BJ (cell line): ENCODE measurements at regions not wholly inside any gene's neighbourhood (a gene's known extent, or its start where the extent isn't known, plus 50 kb on each side); places are given as distances from the start of the nearest gene placed in this dataset.

Source experiments
- CTCF ChIA-PET: fragments of 350-600 bp; formaldehyde crosslinking; extraction: SDS; loops from one replicate; lab custom pipeline; 2021; ENCODE audit warnings: antibody characterized with exemption, inconsistent platforms; lab: Yijun Ruan, JAX
- POLR2A ChIA-PET: fragments of 300-600 bp; sonication (Branson Sonifier 250); formaldehyde crosslinking; extraction: SDS; loops from one replicate; lab custom pipeline; 2021; ENCODE audit warnings: antibody characterized with exemption; lab: Charles Lee
- DNase-seq: peaks from one replicate; pipeline ENCODE4 v3.0.0-alpha.2; 2011; ENCODE audit warnings: low read depth
- H3K27me3 ChIP-seq: 2 replicates; pipeline ENCODE4 v1.6.0; 2011; ENCODE audit warnings: low read length; ENCODE audit not compliant: control insufficient read depth, insufficient read depth
- H3K36me3 ChIP-seq: 2 replicates; pipeline ENCODE4 v1.5.1; 2011; ENCODE audit warnings: low read length; ENCODE audit not compliant: control insufficient read depth, insufficient read depth
- H3K4me3 ChIP-seq: 2 replicates; pipeline ENCODE4 v1.5.1; 2011; ENCODE audit warnings: low read depth, mild to moderate bottlenecking, control low read depth, low read length
- TF ChIP-seq, protein P1 (sequence below): IDR thresholded peaks from 2 replicates; pipeline ENCODE4 v1.5.1; 2011; ENCODE audit warnings: low read depth, mild to moderate bottlenecking, control low read depth, inconsistent platforms, low read length, moderate library complexity; ENCODE audit not compliant: insufficient read depth

DNA sequence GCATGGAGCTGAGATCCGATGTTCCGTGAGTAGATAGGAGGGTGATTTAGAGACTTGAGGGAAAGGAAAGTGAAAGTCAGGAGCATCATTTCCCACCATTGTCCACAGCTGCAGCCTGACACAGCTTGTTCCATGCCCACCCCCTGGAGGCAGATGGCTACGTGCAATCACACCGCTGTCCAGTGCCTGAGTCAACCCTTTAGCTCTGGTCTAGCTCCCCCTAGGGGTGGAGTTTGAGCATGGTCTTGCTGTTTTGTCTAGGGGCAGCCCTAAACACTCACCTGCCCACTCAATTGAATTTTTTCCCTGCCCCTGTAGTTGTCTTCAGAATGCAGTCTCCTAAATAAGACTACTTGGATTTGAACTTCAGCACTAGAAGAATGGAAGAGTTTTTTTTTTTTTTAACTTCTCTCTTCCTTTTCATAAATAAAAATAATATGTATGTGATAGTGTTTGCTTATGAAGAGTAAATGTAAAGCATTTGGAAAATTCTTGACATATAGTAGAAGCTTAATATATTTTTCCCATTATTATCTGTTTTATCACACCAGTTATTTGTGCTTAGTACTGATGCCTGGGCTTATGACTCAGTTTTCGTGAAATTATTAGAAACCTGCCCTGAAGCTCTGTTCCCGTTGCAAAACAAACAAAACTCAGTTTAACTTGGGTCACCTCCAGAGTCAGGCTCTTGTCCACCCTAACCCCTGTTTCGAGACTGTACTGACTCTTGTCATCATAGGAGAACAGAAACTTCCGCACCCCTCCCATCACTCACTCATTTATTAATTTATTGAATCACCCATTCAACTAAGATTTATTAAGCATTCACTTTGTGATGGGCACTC, 814.8 kb downstream of the MAFB start:
- TF ChIP-seq, protein P1, sequence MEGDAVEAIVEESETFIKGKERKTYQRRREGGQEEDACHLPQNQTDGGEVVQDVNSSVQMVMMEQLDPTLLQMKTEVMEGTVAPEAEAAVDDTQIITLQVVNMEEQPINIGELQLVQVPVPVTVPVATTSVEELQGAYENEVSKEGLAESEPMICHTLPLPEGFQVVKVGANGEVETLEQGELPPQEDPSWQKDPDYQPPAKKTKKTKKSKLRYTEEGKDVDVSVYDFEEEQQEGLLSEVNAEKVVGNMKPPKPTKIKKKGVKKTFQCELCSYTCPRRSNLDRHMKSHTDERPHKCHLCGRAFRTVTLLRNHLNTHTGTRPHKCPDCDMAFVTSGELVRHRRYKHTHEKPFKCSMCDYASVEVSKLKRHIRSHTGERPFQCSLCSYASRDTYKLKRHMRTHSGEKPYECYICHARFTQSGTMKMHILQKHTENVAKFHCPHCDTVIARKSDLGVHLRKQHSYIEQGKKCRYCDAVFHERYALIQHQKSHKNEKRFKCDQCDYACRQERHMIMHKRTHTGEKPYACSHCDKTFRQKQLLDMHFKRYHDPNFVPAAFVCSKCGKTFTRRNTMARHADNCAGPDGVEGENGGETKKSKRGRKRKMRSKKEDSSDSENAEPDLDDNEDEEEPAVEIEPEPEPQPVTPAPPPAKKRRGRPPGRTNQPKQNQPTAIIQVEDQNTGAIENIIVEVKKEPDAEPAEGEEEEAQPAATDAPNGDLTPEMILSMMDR: peak; percentile 92
- H3K4me3 ChIP-seq: no peak overlapping the region
- CTCF ChIA-PET: interaction anchor here (0.6 to 2.9 kb wide), 34 partner anchors 9 to 580 kb away, joined by 3 to 54 read pairs (median 4); no protein-coding TSS in a partner anchor
- H3K36me3 ChIP-seq: no peaks in the 10 kb centered on the region
- POLR2A ChIA-PET: no interaction called here
- H3K27me3 ChIP-seq: no peaks in the 10 kb centered on the region
- DNase-seq: no peak

DNA sequence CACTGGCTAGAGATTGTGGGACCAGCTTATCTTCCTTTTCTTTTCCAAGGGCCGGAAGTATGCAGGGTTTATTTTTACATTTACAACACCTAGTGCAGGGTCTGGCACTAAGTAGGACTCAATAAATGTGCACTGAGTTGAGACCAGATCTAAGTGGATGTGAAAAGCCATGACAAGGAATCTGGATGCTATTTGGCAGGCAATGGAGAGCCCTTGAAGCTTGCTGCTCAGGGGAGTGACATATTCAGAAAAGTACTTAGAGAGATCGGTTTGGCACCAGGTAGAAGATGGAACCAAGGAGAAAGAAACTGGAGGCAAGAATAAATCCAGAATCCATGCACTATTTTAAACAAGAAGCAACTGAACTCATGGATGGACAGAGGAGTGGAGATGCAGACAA, 815.8 kb downstream of the MAFB start:
- no peak overlapping the region for H3K4me3 ChIP-seq
- ChIA-PET CTCF (interaction anchor here (0.6 to 2.9 kb wide), 28 partner anchors 8 to 579 kb away, joined by 3 to 54 read pairs (median 5); no protein-coding TSS in a partner anchor), POLR2A (no interaction called here)
- TF ChIP-seq, protein P1: no peak
- no peaks in the 10 kb centered on the region for H3K36me3 ChIP-seq
- DNase-seq: no peak
- no peaks in the 10 kb centered on the region for H3K27me3 ChIP-seq

DNA sequence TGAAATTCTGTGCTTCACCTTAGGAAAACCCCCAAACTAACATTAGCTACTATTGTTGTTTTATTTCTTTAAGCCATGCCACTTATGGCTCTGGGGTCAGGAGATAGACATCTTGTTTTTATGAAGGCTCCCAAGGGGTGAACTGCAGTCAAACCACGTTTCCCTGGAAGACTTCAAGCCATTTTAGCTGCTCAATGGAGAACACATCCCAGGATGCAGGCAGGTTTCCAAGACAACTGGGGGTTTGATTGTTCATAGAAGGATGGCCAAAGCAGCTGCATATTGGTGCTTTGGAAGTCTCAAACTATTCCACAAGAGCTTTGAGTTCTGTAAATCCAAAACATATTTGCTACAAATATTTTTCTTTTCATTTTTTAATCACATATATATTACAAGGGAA, 818.0 kb downstream of the MAFB start:
- TF ChIP-seq, protein P1: no peak
- ChIA-PET POLR2A (no interaction called here), CTCF (interaction anchor here (0.7 to 1.7 kb wide), 4 partner anchors 39 to 194 kb away, joined by 3 to 4 read pairs (median 4); no protein-coding TSS in a partner anchor)
- Histone ChIP-seq H3K36me3 (no peaks in the 10 kb centered on the region), H3K4me3 (no peak overlapping the region), H3K27me3 (no peaks in the 10 kb centered on the region; the same call in 1 of the 2 replicates)
- DNase-seq: no peak

DNA sequence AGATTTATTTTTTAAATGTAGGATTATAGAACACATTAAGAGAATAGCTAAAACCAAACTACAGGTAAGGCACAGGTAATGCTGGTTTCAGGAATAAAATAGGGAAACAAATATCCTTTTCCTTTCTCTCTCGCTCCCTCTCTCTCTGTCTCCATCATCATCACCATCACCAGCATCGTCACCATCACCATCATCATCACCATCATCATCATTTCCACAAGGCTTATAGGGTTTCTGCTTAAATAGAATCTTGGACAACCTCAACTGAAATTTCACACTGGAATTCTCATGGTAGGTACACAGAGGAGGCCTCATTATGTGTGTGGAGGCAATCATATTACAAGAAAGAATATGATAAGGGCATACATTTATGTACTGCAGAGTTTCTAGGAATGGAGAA, 823.6 kb downstream of the MAFB start:
- Histone ChIP-seq H3K4me3 (no peak overlapping the region), H3K36me3 (no peaks in the 10 kb centered on the region), H3K27me3 (no peaks in the 10 kb centered on the region; the same call in 1 of the 2 replicates)
- no peak for DNase-seq
- ChIA-PET POLR2A (no interaction called here), CTCF (interaction anchor here (1.3 to 2.4 kb wide), 2 partner anchors 8 to 14 kb away, joined by 6 read pairs; no protein-coding TSS in a partner anchor)
- TF ChIP-seq, protein P1: no peak

DNA sequence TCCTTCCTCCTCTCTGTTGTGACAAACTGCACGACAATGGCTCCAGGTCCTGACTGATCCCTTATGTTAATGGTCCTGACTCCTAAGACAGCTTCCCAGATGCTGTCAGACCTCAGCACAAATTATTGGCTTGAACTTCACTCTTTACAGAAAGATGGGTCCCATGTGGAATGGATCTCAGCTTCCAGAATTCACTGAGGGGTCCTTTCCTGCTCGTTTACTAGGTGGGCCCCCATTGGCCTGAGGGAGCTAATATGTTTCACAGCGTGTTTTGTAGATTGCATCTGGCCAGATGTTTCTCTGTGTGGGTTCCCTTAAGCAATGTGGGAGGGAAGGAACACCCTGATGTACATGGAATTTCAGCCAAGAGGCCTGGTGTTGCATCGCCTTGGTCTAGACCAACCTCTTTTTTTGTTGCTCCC, 826.6 kb downstream of the MAFB start:
- ChIA-PET POLR2A (no interaction called here), CTCF (interaction anchor here (2.5 kb wide), 1 partner anchor 11 kb away, joined by 13 read pairs; no protein-coding TSS in a partner anchor)
- DNase-seq: no peak
- H3K4me3 ChIP-seq: no peak overlapping the region
- no peaks in the 10 kb centered on the region for H3K27me3 ChIP-seq
- TF ChIP-seq, protein P1: no peak
- no peaks in the 10 kb centered on the region for H3K36me3 ChIP-seq
